HCT116 (cell line): ENCODE measurements at regions not wholly inside any gene's neighbourhood (a gene's known extent, or its start where the extent isn't known, plus 50 kb on each side); places are given as distances from the start of the nearest gene placed in this dataset.

Source experiments
- CTCF ChIP-seq, 3 experiments: fragments of 200-600 bp in 1 of 3; sonication (generic) in 1 of 3; IDR thresholded peaks in 2 of 3; conservative IDR thresholded peaks in 1 of 3; 2 replicates each; pipeline ENCODE4 v1.5.1; 2012 to 2017; ENCODE audit warnings: low read depth in 2 of 3, low read length in 2 of 3, antibody characterized with exemption in 1 of 3, borderline replicate concordance in 1 of 3, control low read depth in 1 of 3, mild to moderate bottlenecking in 1 of 3, mixed read lengths in 1 of 3, mixed run types in 1 of 3, moderate library complexity in 1 of 3; ENCODE audit not compliant: insufficient read depth in 1 of 3
- EGR1 ChIP-seq: IDR thresholded peaks from 2 replicates; pipeline ENCODE4 v1.6.1; 2012; ENCODE audit warnings: low read depth
- EZH2 ChIP-seq: fragments of 200-600 bp; sonication (generic); IDR thresholded peaks from 2 replicates; pipeline ENCODE4 v1.6.1; 2017; ENCODE audit warnings: antibody characterized with exemption, mixed run types
- EZH2phosphoT487 ChIP-seq: fragments of 200-600 bp; IDR thresholded peaks from 2 replicates; pipeline ENCODE4 v1.6.1; 2018; ENCODE audit warnings: antibody characterized with exemption, borderline replicate concordance
- JUND ChIP-seq: IDR thresholded peaks from 2 replicates; pipeline ENCODE4 v1.6.1; 2012
- POLR2A ChIP-seq: IDR thresholded peaks from 2 replicates; pipeline ENCODE4 v1.7.0; 2011; ENCODE audit warnings: borderline replicate concordance; ENCODE audit not compliant: insufficient read depth, insufficient read length; ENCODE audit errors: extremely low read depth
- POLR2AphosphoS5 ChIP-seq: IDR thresholded peaks from 2 replicates; pipeline ENCODE4 v1.6.1; 2011; ENCODE audit warnings: mild to moderate bottlenecking, low read depth, low read length, moderate library complexity
- SIN3A ChIP-seq: IDR thresholded peaks from 2 replicates; pipeline ENCODE4 v1.6.1; 2012; ENCODE audit warnings: low read depth
- TCF7L2 ChIP-seq: IDR thresholded peaks from 2 replicates; pipeline ENCODE4 v1.7.0; 2011; ENCODE audit warnings: borderline replicate concordance, inconsistent platforms; ENCODE audit not compliant: insufficient read depth, insufficient read length; ENCODE audit errors: extremely low read depth
- ZFX ChIP-seq: fragments of 450-650 bp; IDR thresholded peaks from 2 replicates; pipeline ENCODE4 v1.6.1; 2017
- TF ChIP-seq, protein P1 (sequence below): IDR thresholded peaks from 2 replicates; pipeline ENCODE4 v1.6.1; 2012

DNA sequence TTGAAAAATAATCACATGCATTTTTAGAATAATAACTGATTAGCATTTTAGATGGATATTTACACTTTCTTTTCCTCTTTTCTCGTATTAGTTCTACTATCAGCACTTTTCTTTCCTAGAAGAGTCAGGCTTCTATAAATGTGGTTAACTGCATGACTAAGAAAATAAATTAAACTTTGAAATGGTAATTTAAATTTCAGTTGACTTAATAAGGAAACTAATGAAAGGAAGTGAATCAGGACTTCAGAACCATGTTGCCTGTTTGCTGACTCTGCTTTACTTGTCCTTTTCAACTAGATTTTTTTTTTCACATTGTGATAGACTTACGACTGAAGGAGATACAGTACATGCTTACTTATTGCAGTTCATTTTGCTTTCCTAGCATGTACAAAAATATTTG lies 1258.2 kb upstream of the EYS start:
- TF ChIP-seq EGR1 (no peak), JUND (no peak), CTCF (IDR thresholded peaks at IDR 0.05 in 2 of 3, conservative IDR thresholded peaks at IDR 0.05 in 1 of 3; ENCODE audit: borderline replicate concordance in 1 of 3, insufficient read depth in 1 of 3, low read depth in 2 of 3, low read length in 2 of 3) (no peak), EZH2phosphoT487 (no peak), POLR2AphosphoS5 (no peak), POLR2A (no peak), EZH2 (no peak), TCF7L2 (no peak), SIN3A (no peak), ZFX (no peak)
- TF ChIP-seq, protein P1, sequence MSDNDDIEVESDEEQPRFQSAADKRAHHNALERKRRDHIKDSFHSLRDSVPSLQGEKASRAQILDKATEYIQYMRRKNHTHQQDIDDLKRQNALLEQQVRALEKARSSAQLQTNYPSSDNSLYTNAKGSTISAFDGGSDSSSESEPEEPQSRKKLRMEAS, result no peak
